Chondrocyte (in vitro differentiated cells): ENCODE measurements at regions not wholly inside any gene's neighbourhood (a gene's known extent, or its start where the extent isn't known, plus 50 kb on each side); places are given as distances from the start of the nearest gene placed in this dataset.
"Not testable (repeated sequence)": the region's sequence is repeated elsewhere in the genome, so short reads cannot be mapped to it uniquely, and the experiment has no call there.

Experiments
- DNase-seq: peaks from one replicate; pipeline ENCODE4 v3.0.0; 2021; ENCODE audit warnings: mixed read lengths, low spot score
- H3K27ac Mint-ChIP-seq: one replicate; pipeline ENCODE4 v1.8.0; 2021; ENCODE audit warnings: mild to moderate bottlenecking, moderate library complexity, mixed read lengths; ENCODE audit not compliant: unreplicated experiment
- H3K27me3 Mint-ChIP-seq: 2 replicates; pipeline ENCODE4 v1.8.0; 2021; ENCODE audit warnings: low read depth, mixed read lengths
- H3K36me3 Mint-ChIP-seq: 2 replicates; pipeline ENCODE4 v1.8.0; 2021; ENCODE audit warnings: low read depth, mixed read lengths
- H3K4me1 Mint-ChIP-seq: 2 replicates; pipeline ENCODE4 v1.8.0; 2021; ENCODE audit warnings: low read depth, mild to moderate bottlenecking, mixed read lengths
- H3K4me3 Mint-ChIP-seq: one replicate; pipeline ENCODE4 v1.8.0; 2021; ENCODE audit warnings: mild to moderate bottlenecking, moderate library complexity, mixed read lengths; ENCODE audit not compliant: unreplicated experiment
- H3K9me3 Mint-ChIP-seq: 2 replicates; pipeline ENCODE4 v1.8.0; 2021; ENCODE audit warnings: low read depth, mixed read lengths
- TF ChIP-seq, protein P1 (sequence below): fragments of 200-600 bp; sonication (generic); IDR thresholded peaks from 2 replicates; pipeline ENCODE4 v1.5.0; 2021; ENCODE audit warnings: antibody characterized with exemption, mild to moderate bottlenecking, moderate library complexity

GRCh38 chr3:56928379-56929068 lies 126.8 kb upstream of the ARHGEF3 start:
- Mint-ChIP-seq H3K36me3 (no peaks in the 10 kb centered on the region), H3K4me3 (no peak overlapping the region), H3K4me1 (peaks cover 22% of the 10 kb centered on the region), H3K27ac (no peak overlapping the region), H3K9me3 (no peaks in the 10 kb centered on the region), H3K27me3 (no peaks in the 10 kb centered on the region)
- DNase-seq: no peak
- TF ChIP-seq, protein P1, sequence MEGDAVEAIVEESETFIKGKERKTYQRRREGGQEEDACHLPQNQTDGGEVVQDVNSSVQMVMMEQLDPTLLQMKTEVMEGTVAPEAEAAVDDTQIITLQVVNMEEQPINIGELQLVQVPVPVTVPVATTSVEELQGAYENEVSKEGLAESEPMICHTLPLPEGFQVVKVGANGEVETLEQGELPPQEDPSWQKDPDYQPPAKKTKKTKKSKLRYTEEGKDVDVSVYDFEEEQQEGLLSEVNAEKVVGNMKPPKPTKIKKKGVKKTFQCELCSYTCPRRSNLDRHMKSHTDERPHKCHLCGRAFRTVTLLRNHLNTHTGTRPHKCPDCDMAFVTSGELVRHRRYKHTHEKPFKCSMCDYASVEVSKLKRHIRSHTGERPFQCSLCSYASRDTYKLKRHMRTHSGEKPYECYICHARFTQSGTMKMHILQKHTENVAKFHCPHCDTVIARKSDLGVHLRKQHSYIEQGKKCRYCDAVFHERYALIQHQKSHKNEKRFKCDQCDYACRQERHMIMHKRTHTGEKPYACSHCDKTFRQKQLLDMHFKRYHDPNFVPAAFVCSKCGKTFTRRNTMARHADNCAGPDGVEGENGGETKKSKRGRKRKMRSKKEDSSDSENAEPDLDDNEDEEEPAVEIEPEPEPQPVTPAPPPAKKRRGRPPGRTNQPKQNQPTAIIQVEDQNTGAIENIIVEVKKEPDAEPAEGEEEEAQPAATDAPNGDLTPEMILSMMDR: no peak

- Mint-ChIP-seq H3K27ac (no peak overlapping the region), H3K4me3 (no peak overlapping the region), H3K4me1 (peaks cover 25% of the 10 kb centered on the region), H3K9me3 (no peaks in the 10 kb centered on the region), H3K36me3 (no peaks in the 10 kb centered on the region), H3K27me3 (no peaks in the 10 kb centered on the region)
- no peak for DNase-seq
- TF ChIP-seq, protein P1: no peak
Observed at GRCh38 chr3:56927855-56928254, 126.1 kb upstream of the ARHGEF3 start.

GRCh38 chr3:56926947-56927282 lies 125.2 kb upstream of the ARHGEF3 start:
- Mint-ChIP-seq H3K27me3 (no peaks in the 10 kb centered on the region), H3K9me3 (no peaks in the 10 kb centered on the region), H3K4me3 (no peak overlapping the region), H3K4me1 (peaks cover 29% of the 10 kb centered on the region), H3K36me3 (no peaks in the 10 kb centered on the region), H3K27ac (no peak overlapping the region)
- no peak for DNase-seq
- TF ChIP-seq, protein P1: no peak

- DNase-seq: no peak
- Mint-ChIP-seq H3K4me1 (peaks cover 34% of the 10 kb centered on the region), H3K27me3 (no peaks in the 10 kb centered on the region), H3K9me3 (no peaks in the 10 kb centered on the region), H3K27ac (no peak overlapping the region), H3K36me3 (no peaks in the 10 kb centered on the region), H3K4me3 (no peak overlapping the region)
- TF ChIP-seq, protein P1: peak; percentile 57
Observed at GRCh38 chr3:56926243-56926946, 124.6 kb upstream of the ARHGEF3 start.

- not testable (repeated sequence) for H3K36me3 Mint-ChIP-seq, H3K27me3 Mint-ChIP-seq
- H3K4me1 Mint-ChIP-seq: peaks cover 35% of the 10 kb centered on the region
Observed at GRCh38 chr3:56924700-56925099, 123.0 kb upstream of the ARHGEF3 start.

More at GRCh38 chr3:56924700-56925099, 123.0 kb upstream of the ARHGEF3 start:
- not testable (repeated sequence) for H3K4me3 Mint-ChIP-seq, H3K27ac Mint-ChIP-seq, H3K9me3 Mint-ChIP-seq, DNase-seq
